ENCODE measurements at regions not wholly inside any gene's neighbourhood (a gene's known extent, or its start where the extent isn't known, plus 50 kb on each side); places are given as distances from the start of the nearest gene placed in this dataset.

- DNase-seq = no peak
Observed at GRCh38 chr11:79963856-79964645, 523.2 kb upstream of the TENM4 start.

GRCh38 chr11:79960461-79960860 lies 519.6 kb upstream of the TENM4 start:
- DNase-seq = no peak

DNA sequence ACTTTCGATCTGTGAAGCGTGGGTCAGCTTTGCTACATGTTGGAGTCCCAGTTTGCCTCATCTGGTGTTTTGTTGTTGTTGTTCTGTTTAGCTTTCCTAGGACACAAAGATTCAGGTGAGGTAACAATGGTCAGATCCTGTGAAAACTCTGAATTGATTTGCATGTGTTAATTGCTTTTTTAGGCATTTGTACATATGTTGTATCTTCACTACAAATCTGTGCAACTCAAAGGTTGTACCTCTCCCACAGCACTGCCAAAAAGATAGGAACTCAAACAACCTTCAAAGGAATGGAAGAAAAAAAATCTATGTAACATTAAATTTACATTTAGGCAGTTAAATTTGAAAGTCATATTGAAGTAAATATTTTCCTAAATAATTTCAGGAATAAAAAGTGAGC lies 518.5 kb upstream of the TENM4 start:
- DNase-seq = no peak

- no peak for DNase-seq
Observed at GRCh38 chr11:79957702-79958101, 516.9 kb upstream of the TENM4 start.

DNA sequence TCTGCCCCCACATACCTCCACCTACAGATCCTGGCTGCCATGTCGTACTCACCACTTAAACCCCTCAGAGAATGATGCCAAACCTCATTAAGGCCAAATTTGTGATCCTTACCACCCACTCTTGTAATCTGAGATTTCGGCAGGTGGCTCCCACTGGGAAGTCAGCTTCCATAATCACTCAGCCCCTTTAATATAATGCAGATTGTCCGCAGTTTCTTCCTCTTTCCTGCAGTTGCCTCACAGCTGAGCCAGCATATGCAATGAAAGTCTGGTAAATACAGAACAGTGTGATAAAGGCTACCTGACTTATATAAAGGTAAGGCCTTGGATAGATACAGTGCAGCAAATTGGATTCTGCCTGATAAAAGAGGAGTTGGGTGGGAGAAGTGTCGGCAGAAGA lies 515.2 kb upstream of the TENM4 start:
- no peak for DNase-seq

DNA sequence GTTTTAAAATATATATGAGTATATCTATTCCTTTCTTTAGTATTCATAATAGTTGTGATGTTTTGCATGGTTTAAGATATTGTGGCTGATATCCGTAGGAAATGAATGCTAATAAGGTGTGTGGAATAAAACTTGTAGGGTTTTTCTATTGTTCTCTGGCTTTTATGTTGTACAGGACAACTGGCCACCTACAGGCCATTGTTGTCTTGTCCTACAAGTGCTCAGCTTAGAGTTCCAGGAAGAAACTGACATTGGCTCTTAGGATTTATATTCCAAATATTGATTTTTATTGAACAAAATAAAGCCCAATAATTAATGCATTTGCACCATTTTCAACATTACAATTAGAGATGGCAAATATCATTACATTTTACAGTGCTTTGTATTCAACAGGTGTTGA lies 512.8 kb upstream of the TENM4 start:
- no peak for DNase-seq

DNA sequence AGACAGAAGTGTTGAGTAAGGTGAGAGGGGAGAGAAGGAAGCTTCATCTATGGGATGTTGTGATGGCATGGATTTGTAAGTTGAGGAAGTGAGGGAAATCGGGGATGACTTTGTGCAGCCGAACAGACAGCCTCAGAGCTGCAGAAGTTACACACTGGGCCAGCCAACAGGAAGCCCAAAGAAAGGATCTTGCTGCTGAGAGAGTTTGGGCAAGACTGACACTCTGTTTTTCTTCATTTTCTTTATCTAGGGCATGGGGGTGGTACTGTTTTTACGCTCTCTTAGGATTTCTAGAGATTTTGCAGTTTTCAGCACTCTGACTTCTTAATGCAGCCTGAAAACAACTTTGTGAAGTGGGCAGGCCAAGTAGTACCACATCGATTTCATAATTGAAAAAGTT lies 509.9 kb upstream of the TENM4 start:
- DNase-seq = no peak

GRCh38 chr11:79950172-79950571 lies 509.3 kb upstream of the TENM4 start:
- no peak for DNase-seq

DNA sequence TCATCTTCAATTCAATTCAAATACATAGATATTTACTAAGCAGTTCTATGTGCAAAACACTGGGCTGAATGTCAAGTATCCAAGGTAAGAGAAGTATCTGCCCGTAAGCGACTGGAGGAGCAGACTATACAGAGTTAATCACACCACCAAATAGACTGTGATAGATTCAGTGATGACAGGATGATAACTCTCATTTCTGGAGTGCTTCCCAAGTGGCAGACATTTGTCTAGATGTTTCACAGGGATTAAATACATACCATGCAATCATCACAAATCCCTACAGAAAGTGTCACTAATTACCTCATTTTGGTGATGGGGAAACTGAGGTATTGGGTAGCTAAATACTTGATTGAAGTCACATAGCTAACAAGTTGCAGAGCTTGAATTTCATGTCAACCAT lies 508.7 kb upstream of the TENM4 start:
- DNase-seq = no peak

- no peak for DNase-seq
Observed at GRCh38 chr11:79942646-79943045, 501.8 kb upstream of the TENM4 start.

- DNase-seq = no peak
Observed at GRCh38 chr11:79942090-79942489, 501.3 kb upstream of the TENM4 start.

- no peak for DNase-seq
Observed at GRCh38 chr11:79940974-79941735, 500.3 kb upstream of the TENM4 start.

- no peak for DNase-seq
Observed at GRCh38 chr11:79940165-79940564, 499.3 kb upstream of the TENM4 start.

- no peak for DNase-seq
Observed at GRCh38 chr11:79939111-79939510, 498.3 kb upstream of the TENM4 start.

DNA sequence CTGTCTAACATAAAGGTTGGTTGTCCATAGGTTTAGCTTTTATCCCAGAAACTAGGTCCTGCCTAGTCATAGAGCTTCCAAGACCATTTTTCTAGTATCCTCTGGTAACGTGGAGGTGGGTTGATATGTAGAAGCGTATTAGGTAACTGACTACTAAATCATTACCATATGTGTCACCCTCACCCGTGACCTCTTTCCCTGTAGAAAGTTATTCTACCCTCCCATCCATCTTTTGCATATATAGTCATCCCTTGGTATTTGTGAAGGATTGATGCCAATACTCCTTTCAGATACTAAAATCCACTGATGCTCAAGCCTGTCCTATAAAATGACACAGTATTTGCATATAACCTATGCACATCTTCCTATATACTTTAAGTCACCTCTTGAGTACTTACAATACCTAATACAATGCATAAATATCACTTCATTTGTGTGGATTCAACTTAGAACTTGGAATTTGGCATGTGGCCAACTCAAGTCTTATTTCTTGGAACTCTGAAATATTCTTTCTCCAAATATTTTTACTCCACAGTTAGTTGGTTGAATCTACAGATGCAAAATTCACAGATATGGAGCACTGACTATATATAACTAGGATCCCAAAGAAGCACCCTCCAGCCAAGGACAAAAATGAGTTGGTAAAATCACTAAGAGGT lies 497.0 kb upstream of the TENM4 start:
- DNase-seq = no peak

DNA sequence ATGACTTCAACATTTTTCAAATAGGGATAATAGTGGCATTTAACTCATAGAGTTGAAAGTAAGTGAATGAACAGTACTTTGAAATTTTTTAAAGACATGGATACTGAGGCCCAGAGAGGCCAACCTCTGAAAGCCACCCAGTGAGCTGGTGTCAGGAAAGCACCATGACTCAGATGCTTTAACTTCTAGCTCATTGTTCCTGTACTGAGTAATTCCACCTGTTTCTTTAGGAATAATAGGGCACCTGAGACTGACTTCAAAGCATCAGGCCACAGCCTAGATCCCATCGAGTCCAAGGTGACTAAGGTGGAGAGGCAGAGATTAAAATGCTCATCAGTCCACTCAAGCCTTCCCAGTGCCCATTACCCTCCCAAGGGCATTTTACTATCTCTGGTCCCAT lies 491.8 kb upstream of the TENM4 start:
- DNase-seq = no peak

DNA sequence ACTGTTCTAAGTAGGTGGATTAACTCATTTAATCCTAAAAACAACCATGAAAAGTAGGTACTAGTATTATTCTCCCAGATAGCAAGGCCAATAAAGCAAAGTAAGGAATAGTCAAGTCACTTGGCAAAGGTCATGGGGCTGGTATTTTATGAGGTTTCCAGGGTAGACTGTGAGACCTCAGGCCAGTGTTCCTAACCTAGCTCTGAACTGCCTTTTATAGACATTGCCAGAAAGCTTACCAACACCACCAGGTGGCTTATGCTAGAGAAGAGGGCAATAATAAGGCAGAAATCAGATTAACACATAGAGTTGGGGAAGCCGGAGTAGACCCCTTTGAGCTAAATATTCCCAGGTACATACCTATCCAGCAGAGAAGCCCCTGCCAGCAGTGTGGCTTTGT lies 490.9 kb upstream of the TENM4 start:
- no peak for DNase-seq

DNA sequence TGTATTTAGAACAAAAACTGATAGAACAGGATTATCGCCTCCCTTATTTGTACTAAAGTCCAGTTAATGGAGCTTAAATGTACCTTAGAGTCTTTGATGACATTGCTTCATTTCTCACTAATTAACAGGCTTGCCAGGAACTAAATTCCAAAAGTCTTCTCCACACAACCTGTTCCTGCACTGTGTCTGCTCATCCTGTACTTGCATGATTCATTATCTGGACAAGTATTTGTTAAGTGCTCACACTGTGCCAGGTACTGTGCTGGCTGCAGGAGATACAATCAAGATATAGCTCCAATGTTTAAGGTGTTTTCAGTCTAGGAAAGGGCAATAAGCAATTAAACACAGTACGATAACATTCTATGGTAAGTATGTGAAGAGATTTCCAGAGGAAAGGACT lies 485.9 kb upstream of the TENM4 start:
- DNase-seq = no peak

- DNase-seq = no peak
Observed at GRCh38 chr11:79925570-79925969, 484.7 kb upstream of the TENM4 start.

- no peak for DNase-seq
Observed at GRCh38 chr11:79922641-79923040, 481.8 kb upstream of the TENM4 start.

GRCh38 chr11:79920480-79920879 lies 479.6 kb upstream of the TENM4 start:
- no peak for DNase-seq

DNA sequence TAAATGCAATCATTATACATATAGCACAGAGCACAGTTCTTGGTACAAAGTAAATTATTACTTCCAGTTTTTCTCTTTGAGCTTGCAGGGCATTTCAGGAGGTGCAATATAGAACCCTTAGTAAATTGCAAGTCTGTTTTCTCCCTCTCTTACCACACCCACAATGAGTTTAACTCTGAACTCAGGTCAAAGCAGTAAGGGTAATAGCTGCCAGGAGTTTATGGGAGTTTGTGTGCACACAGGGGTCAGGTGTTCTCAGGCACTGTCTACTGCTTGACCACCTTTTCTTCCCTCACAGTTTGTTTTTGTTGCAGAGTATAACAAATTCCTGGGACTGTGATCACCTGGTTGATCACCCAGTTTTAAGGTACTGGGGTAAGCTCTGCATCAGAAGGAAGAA lies 478.5 kb upstream of the TENM4 start:
- DNase-seq = no peak

DNA sequence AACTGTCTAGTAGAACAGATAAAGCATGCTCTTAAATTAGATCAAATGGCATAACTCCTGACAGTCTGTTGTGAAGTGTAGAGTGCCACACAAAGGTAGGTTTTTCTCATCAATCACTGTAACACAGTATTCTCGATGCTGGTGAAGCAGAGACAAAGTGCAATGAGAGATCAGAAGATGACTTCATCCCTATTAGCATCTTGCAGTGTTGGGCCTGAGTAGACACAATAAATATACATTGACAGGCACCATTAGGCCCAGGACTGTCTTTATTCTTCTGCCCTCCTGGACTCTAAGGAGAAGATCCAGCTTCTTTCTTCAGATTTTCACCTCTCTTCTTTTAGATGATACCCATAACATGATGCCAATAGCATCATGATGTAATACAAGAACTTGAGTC lies 478.0 kb upstream of the TENM4 start:
- no peak for DNase-seq

- no peak for DNase-seq
Observed at GRCh38 chr11:79906164-79906563, 465.3 kb upstream of the TENM4 start.

Measured in midbrain (tissue), 1 donor.